ENCODE measurements at regions not wholly inside any gene's neighbourhood (a gene's known extent, or its start where the extent isn't known, plus 50 kb on each side); places are given as distances from the start of the nearest gene placed in this dataset.

DNA sequence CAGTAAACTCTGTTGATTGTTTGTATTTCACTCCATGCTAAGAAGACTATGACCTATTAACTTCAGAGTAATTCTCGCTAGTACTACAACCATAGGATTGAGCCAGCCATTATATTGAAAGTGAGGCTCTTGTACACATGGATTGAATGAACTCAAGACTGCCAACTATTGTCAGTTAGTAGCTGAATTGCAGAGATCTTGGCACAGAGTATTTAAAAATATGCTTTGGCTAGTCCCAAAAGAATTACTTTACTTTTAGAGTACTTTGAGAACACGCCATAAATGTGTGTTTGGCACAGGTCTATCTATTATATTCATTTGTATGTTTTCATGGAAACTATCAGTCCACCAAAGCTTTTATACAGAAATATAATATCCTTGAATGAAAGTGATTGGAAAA lies 226.7 kb upstream of the DCBLD2 start:
- no peak for DNase-seq (ENCODE audit: unreplicated experiment)
- TF ChIP-seq, protein P1, sequence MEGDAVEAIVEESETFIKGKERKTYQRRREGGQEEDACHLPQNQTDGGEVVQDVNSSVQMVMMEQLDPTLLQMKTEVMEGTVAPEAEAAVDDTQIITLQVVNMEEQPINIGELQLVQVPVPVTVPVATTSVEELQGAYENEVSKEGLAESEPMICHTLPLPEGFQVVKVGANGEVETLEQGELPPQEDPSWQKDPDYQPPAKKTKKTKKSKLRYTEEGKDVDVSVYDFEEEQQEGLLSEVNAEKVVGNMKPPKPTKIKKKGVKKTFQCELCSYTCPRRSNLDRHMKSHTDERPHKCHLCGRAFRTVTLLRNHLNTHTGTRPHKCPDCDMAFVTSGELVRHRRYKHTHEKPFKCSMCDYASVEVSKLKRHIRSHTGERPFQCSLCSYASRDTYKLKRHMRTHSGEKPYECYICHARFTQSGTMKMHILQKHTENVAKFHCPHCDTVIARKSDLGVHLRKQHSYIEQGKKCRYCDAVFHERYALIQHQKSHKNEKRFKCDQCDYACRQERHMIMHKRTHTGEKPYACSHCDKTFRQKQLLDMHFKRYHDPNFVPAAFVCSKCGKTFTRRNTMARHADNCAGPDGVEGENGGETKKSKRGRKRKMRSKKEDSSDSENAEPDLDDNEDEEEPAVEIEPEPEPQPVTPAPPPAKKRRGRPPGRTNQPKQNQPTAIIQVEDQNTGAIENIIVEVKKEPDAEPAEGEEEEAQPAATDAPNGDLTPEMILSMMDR (IDR thresholded peaks at IDR 0.05; ENCODE audit: unreplicated experiment): no peak
- BruUV-seq (replicated peaks): no TSS peak
- H3K4me3 Mint-ChIP-seq (ENCODE audit: unreplicated experiment): no peak overlapping the region
- peak overlapping the region; percentile 86 for H3K27ac Mint-ChIP-seq (ENCODE audit: low read depth, unreplicated experiment)
- intact Hi-C loops (cut with micrococcal nuclease): loop anchor here (2.0 kb wide), 1 partner anchor 507 kb away; no protein-coding TSS in a partner anchor
- no peaks in the 10 kb centered on the region for H3K36me3 Mint-ChIP-seq (ENCODE audit: insufficient read depth, unreplicated experiment)
- peaks cover 11% of the 10 kb centered on the region for H3K4me1 Mint-ChIP-seq (ENCODE audit: insufficient read depth, unreplicated experiment)
- H3K27me3 Mint-ChIP-seq (ENCODE audit: insufficient read depth, unreplicated experiment): no peaks in the 10 kb centered on the region
- ChIA-PET POLR2A (interaction anchor here (0.6 kb wide), 1 partner anchor 249 kb away, joined by 6 read pairs; no protein-coding TSS in a partner anchor), CTCF (interaction anchor here (0.5 to 0.8 kb wide), 3 partner anchors 17 to 692 kb away, joined by 3 to 4 read pairs (median 3); no protein-coding TSS in a partner anchor)
- no peaks in the 10 kb centered on the region for H3K9me3 Mint-ChIP-seq (ENCODE audit: unreplicated experiment)

DNA sequence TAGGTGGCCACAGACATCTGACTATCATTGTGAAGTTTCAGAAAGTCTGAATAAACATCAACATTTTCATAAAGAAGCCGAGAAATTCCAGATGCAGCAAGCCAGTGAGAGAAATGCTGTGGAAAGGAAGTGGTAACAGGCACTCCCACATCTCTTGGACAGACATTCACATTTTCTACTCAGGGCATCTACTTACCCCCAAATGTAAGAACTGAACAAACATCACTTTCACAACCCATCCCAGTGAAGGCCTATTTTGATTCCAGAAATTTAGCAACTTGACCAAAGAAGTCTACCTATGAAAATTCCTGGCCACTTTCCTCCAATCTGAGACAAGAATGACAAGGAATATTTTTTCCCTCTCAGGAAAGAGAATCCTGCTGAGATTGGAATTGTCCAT lies 224.8 kb upstream of the DCBLD2 start:
- Mint-ChIP-seq H3K4me3 (ENCODE audit: unreplicated experiment) (no peak overlapping the region), H3K27me3 (ENCODE audit: insufficient read depth, unreplicated experiment) (no peaks in the 10 kb centered on the region), H3K9me3 (ENCODE audit: unreplicated experiment) (no peaks in the 10 kb centered on the region), H3K36me3 (ENCODE audit: insufficient read depth, unreplicated experiment) (no peaks in the 10 kb centered on the region), H3K4me1 (ENCODE audit: insufficient read depth, unreplicated experiment) (peaks cover 11% of the 10 kb centered on the region), H3K27ac (ENCODE audit: low read depth, unreplicated experiment) (no peak overlapping the region)
- BruUV-seq (replicated peaks): no TSS peak
- intact Hi-C loops (cut with micrococcal nuclease): no loop called here
- CTCF ChIA-PET: no interaction called here
- POLR2A ChIA-PET: no interaction called here
- no peak for DNase-seq (ENCODE audit: unreplicated experiment)
- TF ChIP-seq, protein P1 (IDR thresholded peaks at IDR 0.05; ENCODE audit: unreplicated experiment): no peak

DNA sequence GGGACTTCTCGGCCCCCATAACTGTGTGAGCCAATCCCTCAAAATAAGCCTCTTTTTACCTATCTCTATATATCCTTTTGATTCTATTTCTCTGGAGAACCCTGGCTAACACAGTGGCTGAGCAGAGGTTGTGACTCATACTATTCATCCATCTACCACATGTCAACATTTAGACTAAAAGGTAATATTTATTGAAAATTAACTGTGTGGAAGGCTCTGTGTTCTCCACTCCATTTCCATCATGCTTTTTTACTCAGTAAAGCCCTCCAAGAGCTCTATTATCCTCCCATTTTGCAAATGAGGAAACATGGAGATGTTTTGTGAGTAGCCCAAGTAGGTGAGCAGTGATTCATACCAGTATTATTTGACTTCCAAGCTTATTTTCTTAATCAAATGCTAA lies 217.9 kb upstream of the DCBLD2 start:
- no peaks in the 10 kb centered on the region for H3K4me1 Mint-ChIP-seq (ENCODE audit: insufficient read depth, unreplicated experiment)
- TF ChIP-seq, protein P1 (IDR thresholded peaks at IDR 0.05; ENCODE audit: unreplicated experiment): no peak
- H3K4me3 Mint-ChIP-seq (ENCODE audit: unreplicated experiment): no peak overlapping the region
- ChIA-PET CTCF (interaction anchor here (0.6 kb wide), 2 partner anchors 476 to 568 kb away, joined by 3 read pairs; no protein-coding TSS in a partner anchor), POLR2A (interaction anchor here (0.6 kb wide), 1 partner anchor 37 kb away, joined by 3 read pairs; no protein-coding TSS in a partner anchor)
- DNase-seq (ENCODE audit: unreplicated experiment): no peak
- no peaks in the 10 kb centered on the region for H3K9me3 Mint-ChIP-seq (ENCODE audit: unreplicated experiment)
- intact Hi-C loops (cut with micrococcal nuclease): loop anchor here (10.0 kb wide), 1 partner anchor 375 kb away; no protein-coding TSS in a partner anchor
- H3K27me3 Mint-ChIP-seq (ENCODE audit: insufficient read depth, unreplicated experiment): no peaks in the 10 kb centered on the region
- H3K27ac Mint-ChIP-seq (ENCODE audit: low read depth, unreplicated experiment): no peak overlapping the region
- no TSS peak for BruUV-seq (replicated peaks)
- H3K36me3 Mint-ChIP-seq (ENCODE audit: insufficient read depth, unreplicated experiment): no peaks in the 10 kb centered on the region

DNA sequence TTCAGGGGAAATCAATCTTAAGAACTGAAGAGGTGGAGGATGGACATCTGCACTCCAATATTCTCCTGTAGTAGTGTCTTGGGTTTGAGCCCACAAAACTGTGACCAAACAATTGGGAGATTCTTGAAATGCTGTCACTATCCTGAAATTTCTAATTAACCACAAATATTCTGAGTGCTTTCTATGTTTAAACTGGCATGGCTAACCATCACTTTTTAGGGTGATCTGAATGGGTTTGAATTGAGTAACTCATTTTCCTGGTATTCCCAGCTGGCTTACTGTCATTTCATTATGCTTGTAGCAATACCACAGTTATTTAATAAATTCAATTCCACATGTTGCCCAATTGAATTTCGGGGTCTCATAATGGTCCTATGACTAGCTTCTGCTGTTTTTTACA lies 216.9 kb upstream of the DCBLD2 start:
- H3K27ac Mint-ChIP-seq (ENCODE audit: low read depth, unreplicated experiment): no peak overlapping the region
- no peak overlapping the region for H3K4me3 Mint-ChIP-seq (ENCODE audit: unreplicated experiment)
- no peaks in the 10 kb centered on the region for H3K27me3 Mint-ChIP-seq (ENCODE audit: insufficient read depth, unreplicated experiment)
- intact Hi-C loops (cut with micrococcal nuclease): loop anchor here (10.0 kb wide), 1 partner anchor 376 kb away; no protein-coding TSS in a partner anchor
- H3K4me1 Mint-ChIP-seq (ENCODE audit: insufficient read depth, unreplicated experiment): no peaks in the 10 kb centered on the region
- H3K9me3 Mint-ChIP-seq (ENCODE audit: unreplicated experiment): no peaks in the 10 kb centered on the region
- BruUV-seq (replicated peaks): no TSS peak
- POLR2A ChIA-PET: no interaction called here
- CTCF ChIA-PET: interaction anchor here (0.6 kb wide), 1 partner anchor 230 kb away, joined by 3 read pairs; no protein-coding TSS in a partner anchor
- H3K36me3 Mint-ChIP-seq (ENCODE audit: insufficient read depth, unreplicated experiment): no peaks in the 10 kb centered on the region
- TF ChIP-seq, protein P1 (IDR thresholded peaks at IDR 0.05; ENCODE audit: unreplicated experiment): no peak
- DNase-seq (ENCODE audit: unreplicated experiment): no peak

All from MCF 10A (cell line).